Pancreas (tissue), 10 donors: ENCODE measurements at regions not wholly inside any gene's neighbourhood (a gene's known extent, or its start where the extent isn't known, plus 50 kb on each side); places are given as distances from the start of the nearest gene placed in this dataset.
"Not testable (repeated sequence)": the region's sequence is repeated elsewhere in the genome, so short reads cannot be mapped to it uniquely, and the experiment has no call there.

Experiments
- ATAC-seq, 4 donors: fragments of 200-7000 bp; cut with Tn5 transposase; one replicate each; pipeline versions ENCODE4 v1.8.0 to v1.9.1; 2020; ENCODE audit warnings: mild to moderate bottlenecking in 4 of 4, moderate library complexity in 4 of 4
- DNase-seq, 6 donors: peaks; one replicate each; pipeline ENCODE4 v3.0.0-alpha.2; 2020
- FAIRE-seq: peaks from 2 replicates; lab custom pipeline; 2012; peaks lifted over from hg19 to GRCh38; lab: Jason Lieb, UNC
- H3K27ac ChIP-seq, 4 donors: fragments of 200-600 bp; sonication (generic); 1 replicate in 3 of 4; 2 replicates in 1 of 4; pipeline versions ENCODE4 v1.5.0 to v1.8.0; 2020
- H3K27me3 ChIP-seq, 4 donors: fragments of 200-600 bp; one replicate each; pipeline ENCODE4 v1.8.0; 2021
- H3K36me3 ChIP-seq, 3 donors: fragments of 200-600 bp; sonication (generic) in 1 of 3; one replicate each; pipeline versions ENCODE4 v1.5.0 to v1.8.0; 2020 to 2021
- H3K4me1 ChIP-seq, 3 donors: fragments of 200-600 bp; one replicate each; pipeline ENCODE4 v1.8.0; 2021
- H3K4me3 ChIP-seq, 4 donors: fragments of 200-600 bp; sonication (generic) in 2 of 4; one replicate each; pipeline versions ENCODE4 v1.5.0 to v1.8.0; 2020 to 2021
- H3K9me3 ChIP-seq, 4 donors: fragments of 200-600 bp; one replicate each; pipeline ENCODE4 v1.8.0; 2021
- WGBS, 2 donors: extraction: QIAGEN DNeasy Blood & Tissue Kit; methylation state at CpG; one replicate each; pipeline ENCODE4 v1.1.7; 2013; 5-methylcytosine and 5-hydroxymethylcytosine counted together
- intact Hi-C, 3 donors: fragments of 100-400 bp; cut with DNase I; formaldehyde crosslinking; loops; one replicate each; pipeline versions ENCODE4 v1.11.1 to v1.14.2; 2022
- TF ChIP-seq, protein P1 (sequence below), 4 donors: fragments of 200-600 bp; sonication (generic) in 3 of 4; IDR thresholded peaks; one replicate each; pipeline versions ENCODE4 v1.5.0 to v1.8.0; 2021; ENCODE audit warnings: antibody characterized with exemption in 4 of 4
- donor health status: healthy with polysubstance abuse.
- donor health status: DM: no; HTN: no; CAD: no; lungs with moderate emphysema.
- donor health status: DM: no; HTN: no; CAD: no.
- donor health status: control.
- donor health status: control.
- donor health status: Bipolar disorder and iron deficiency.
- donor health status: DM: yes; HTN: yes; CAD: no.
- donor health status: DM: no; HTN: no; CAD: no.
- donor health status: DM: no; HTN: no; CAD: no.
- donor health status: DM: yes; HTN: yes; CAD: no.

DNA sequence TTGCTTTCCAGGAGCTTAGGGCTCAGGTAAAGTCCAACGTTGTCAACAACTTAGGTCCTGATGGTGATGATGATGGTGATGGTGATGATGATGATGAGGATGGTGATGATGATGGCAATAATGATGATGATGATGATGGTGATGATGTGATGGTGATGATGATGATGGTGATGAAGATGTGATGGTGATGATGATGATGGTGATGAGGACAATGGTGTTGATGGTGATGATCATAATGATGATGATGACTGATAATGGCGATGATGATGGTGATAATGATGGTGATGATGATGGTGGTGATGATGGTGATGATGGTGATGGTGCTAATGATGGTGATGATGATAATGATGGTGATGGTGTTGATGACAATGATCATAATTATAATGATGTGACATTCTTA lies 750.2 kb downstream of the TBC1D22A start:
- intact Hi-C loops, result no loop called here
- Histone ChIP-seq H3K27me3 (no peaks in the 10 kb centered on the region), H3K4me3 (no peak overlapping the region), H3K36me3 (no peaks in the 10 kb centered on the region), H3K9me3 (no peaks in the 10 kb centered on the region), H3K4me1 (no peaks in the 10 kb centered on the region), H3K27ac (no peak overlapping the region)
- 44% methylated on average over 2 of the region's 2 CpGs for WGBS, 2 donors
- no peak for FAIRE-seq
- no peak for ATAC-seq
- TF ChIP-seq, protein P1, sequence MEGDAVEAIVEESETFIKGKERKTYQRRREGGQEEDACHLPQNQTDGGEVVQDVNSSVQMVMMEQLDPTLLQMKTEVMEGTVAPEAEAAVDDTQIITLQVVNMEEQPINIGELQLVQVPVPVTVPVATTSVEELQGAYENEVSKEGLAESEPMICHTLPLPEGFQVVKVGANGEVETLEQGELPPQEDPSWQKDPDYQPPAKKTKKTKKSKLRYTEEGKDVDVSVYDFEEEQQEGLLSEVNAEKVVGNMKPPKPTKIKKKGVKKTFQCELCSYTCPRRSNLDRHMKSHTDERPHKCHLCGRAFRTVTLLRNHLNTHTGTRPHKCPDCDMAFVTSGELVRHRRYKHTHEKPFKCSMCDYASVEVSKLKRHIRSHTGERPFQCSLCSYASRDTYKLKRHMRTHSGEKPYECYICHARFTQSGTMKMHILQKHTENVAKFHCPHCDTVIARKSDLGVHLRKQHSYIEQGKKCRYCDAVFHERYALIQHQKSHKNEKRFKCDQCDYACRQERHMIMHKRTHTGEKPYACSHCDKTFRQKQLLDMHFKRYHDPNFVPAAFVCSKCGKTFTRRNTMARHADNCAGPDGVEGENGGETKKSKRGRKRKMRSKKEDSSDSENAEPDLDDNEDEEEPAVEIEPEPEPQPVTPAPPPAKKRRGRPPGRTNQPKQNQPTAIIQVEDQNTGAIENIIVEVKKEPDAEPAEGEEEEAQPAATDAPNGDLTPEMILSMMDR (IDR thresholded peaks at IDR 0.05), result no peak
- DNase-seq, result no peak

- TF ChIP-seq, protein P1 (IDR thresholded peaks at IDR 0.05), result no peak
- ATAC-seq (no peak), FAIRE-seq (no peak), DNase-seq (no peak)
- Histone ChIP-seq H3K36me3 (no peaks in the 10 kb centered on the region), H3K27me3 (no peaks in the 10 kb centered on the region), H3K4me3 (no peak overlapping the region), H3K4me1 (no peaks in the 10 kb centered on the region), H3K27ac (no peak overlapping the region), H3K9me3 (no peaks in the 10 kb centered on the region)
- WGBS, 2 donors, result 59 to 61% methylated on average over 3 of the region's 3 CpGs
- intact Hi-C loops, result no loop called here
Measured at GRCh38 chr22:47504962-47505361, 742.5 kb downstream of the TBC1D22A start.

- H3K27ac ChIP-seq, result no peak overlapping the region
- TF ChIP-seq, protein P1 (IDR thresholded peaks at IDR 0.05), result no peak
- H3K4me3 ChIP-seq, result no peak overlapping the region
- no peak for FAIRE-seq
- H3K9me3 ChIP-seq, result no peaks in the 10 kb centered on the region
- intact Hi-C loops, result no loop called here
- H3K36me3 ChIP-seq, result no peaks in the 10 kb centered on the region
- WGBS, 2 donors, result 50 to 55% methylated on average over 8 of the region's 8 CpGs
- DNase-seq, result no peak
- ATAC-seq, result no peak
- no peaks in the 10 kb centered on the region for H3K27me3 ChIP-seq
- H3K4me1 ChIP-seq, result no peaks in the 10 kb centered on the region
Measured at GRCh38 chr22:47498969-47499495, 736.6 kb downstream of the TBC1D22A start.

- intact Hi-C loops, result no loop called here
- H3K27me3 ChIP-seq, result no peaks in the 10 kb centered on the region
- WGBS, 2 donors, result 38 to 47% methylated on average over 7 of the region's 7 CpGs
- H3K27ac ChIP-seq, result no peak overlapping the region
- no peaks in the 10 kb centered on the region for H3K9me3 ChIP-seq
- no peak for ATAC-seq
- no peaks in the 10 kb centered on the region for H3K4me1 ChIP-seq
- no peaks in the 10 kb centered on the region for H3K36me3 ChIP-seq
- no peak for DNase-seq
- TF ChIP-seq, protein P1 (IDR thresholded peaks at IDR 0.05), result no peak
- no peak for FAIRE-seq
- H3K4me3 ChIP-seq, result no peak overlapping the region
Measured at GRCh38 chr22:47497666-47498065, 735.2 kb downstream of the TBC1D22A start.

DNA sequence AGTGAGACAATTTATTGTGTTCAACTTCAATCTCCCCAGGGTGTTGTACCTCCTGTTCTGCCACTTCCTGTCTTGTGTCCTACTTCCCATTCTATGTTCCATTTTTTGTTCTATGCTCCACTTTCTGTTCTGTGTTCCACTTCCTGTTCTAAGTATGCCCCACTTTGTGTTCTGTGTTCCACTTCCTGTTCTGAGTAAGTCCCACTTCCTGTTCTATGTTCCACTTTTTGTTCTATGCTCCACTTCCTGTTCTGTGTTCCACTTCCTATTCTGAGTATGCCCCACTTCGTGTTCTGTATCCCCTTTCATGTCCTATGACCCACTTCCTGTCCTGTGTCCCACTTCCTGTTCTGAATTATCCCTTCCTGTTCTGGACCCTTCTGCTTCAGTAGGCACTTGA lies 732.7 kb downstream of the TBC1D22A start:
- H3K9me3 ChIP-seq, result no peaks in the 10 kb centered on the region
- intact Hi-C loops, result no loop called here
- WGBS, 2 donors, result 14 to 52% methylated on average over 1 of the region's 1 CpG
- FAIRE-seq, result no peak
- H3K4me1 ChIP-seq, result no peaks in the 10 kb centered on the region
- no peak for ATAC-seq
- H3K4me3 ChIP-seq, result no peak overlapping the region
- TF ChIP-seq, protein P1 (IDR thresholded peaks at IDR 0.05), result no peak
- peaks cover 0 to 5% (median 0%) of the 10 kb centered on the region in 4 donors for H3K27me3 ChIP-seq
- no peak overlapping the region for H3K27ac ChIP-seq
- no peaks in the 10 kb centered on the region for H3K36me3 ChIP-seq
- DNase-seq, result no peak

- DNase-seq, intact Hi-C loops, H3K27me3 ChIP-seq, H3K27ac ChIP-seq, H3K36me3 ChIP-seq, H3K4me3 ChIP-seq, H3K9me3 ChIP-seq, FAIRE-seq, ATAC-seq, H3K4me1 ChIP-seq: not testable (repeated sequence)
- WGBS, 2 donors, result 83 to 89% methylated on average over 14 to 22 of the region's 24 CpGs
Measured at GRCh38 chr22:47488131-47488530, 725.7 kb downstream of the TBC1D22A start.
